ENCODE measurements at regions not wholly inside any gene's neighbourhood (a gene's known extent, or its start where the extent isn't known, plus 50 kb on each side); places are given as distances from the start of the nearest gene placed in this dataset.

DNA sequence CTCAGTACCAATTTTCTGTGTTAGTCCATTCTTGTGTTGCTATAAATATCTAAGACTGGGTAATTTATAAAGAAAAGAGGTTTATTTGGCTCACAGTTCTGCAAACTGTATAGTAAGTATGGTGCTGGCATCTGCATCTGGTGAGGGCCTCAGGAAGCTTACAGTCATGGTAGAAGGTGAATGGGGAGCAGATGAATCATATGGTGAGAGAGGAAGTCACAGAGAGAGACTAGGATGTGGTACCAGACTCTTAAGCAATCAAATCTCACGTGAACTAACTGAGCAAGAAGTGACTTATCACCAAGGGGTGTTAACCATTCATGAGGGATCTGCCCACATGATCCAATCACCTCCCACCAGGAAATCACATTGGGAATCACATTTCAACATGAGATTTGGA, 60.8 kb upstream of the ZBED5 start:
- no peak for TF ChIP-seq POLR2A (IDR thresholded peaks at IDR 0.05)
- TF ChIP-seq, protein P1, sequence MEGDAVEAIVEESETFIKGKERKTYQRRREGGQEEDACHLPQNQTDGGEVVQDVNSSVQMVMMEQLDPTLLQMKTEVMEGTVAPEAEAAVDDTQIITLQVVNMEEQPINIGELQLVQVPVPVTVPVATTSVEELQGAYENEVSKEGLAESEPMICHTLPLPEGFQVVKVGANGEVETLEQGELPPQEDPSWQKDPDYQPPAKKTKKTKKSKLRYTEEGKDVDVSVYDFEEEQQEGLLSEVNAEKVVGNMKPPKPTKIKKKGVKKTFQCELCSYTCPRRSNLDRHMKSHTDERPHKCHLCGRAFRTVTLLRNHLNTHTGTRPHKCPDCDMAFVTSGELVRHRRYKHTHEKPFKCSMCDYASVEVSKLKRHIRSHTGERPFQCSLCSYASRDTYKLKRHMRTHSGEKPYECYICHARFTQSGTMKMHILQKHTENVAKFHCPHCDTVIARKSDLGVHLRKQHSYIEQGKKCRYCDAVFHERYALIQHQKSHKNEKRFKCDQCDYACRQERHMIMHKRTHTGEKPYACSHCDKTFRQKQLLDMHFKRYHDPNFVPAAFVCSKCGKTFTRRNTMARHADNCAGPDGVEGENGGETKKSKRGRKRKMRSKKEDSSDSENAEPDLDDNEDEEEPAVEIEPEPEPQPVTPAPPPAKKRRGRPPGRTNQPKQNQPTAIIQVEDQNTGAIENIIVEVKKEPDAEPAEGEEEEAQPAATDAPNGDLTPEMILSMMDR (IDR thresholded peaks at IDR 0.05): no peak
- WGBS, 2 donors: 63 to 65% methylated on average over 1 of the region's 1 CpG
- no peak for DNase-seq (ENCODE audit: low spot score in 2 of 2)
- no peak overlapping the region for H3K4me3 ChIP-seq (ENCODE audit: low read depth, poor library complexity, severe bottlenecking)
- intact Hi-C loops (cut with DNase I; ENCODE audit: low total_unique reads): no loop called here

DNA sequence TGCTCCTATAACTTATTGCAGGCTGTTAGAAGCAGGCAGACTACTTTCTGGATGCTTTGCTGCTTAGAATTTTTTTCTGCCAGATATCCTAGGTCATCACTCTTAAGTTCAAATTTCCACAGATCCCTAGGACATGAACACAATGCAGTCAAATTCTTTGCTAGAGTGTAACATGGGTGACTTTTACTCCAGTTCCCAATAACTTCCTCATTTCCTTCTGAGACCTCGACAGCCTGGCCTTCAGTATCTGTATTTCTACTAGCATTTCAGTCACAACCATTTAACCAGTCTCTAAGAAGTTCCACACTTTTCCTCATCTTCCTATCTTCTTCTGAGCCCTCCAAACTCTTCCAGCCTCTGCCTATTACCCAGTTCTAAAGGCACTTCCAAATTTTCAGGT, 60.4 kb upstream of the ZBED5 start:
- DNase-seq (ENCODE audit: low spot score in 2 of 2): no peak
- intact Hi-C loops (cut with DNase I; ENCODE audit: low total_unique reads): no loop called here
- TF ChIP-seq, protein P1 (IDR thresholded peaks at IDR 0.05): no peak
- no peak for TF ChIP-seq POLR2A (IDR thresholded peaks at IDR 0.05)
- H3K4me3 ChIP-seq (ENCODE audit: low read depth, poor library complexity, severe bottlenecking): no peak overlapping the region
- 93 to 96% methylated on average over 1 of the region's 1 CpG for WGBS, 2 donors

DNA sequence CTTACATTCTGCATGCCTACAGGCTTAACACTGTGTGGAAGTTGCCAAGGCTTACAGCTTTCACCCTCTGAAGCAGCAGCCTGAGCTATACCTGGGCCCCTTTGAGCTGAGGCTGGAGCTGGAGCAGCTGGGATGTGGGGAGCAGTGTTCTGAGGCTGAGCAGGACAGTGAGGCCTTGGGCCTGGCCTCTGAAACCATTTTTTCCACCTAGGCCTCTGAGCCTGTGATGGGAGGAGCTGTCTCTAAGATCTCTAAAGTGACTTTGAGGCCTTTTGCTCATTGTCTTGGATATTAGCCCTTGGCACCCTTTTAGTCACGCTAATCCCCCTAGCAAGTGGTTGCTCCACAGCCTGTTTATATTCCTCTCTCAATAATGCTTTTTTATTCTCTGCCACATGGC, 59.9 kb upstream of the ZBED5 start:
- intact Hi-C loops (cut with DNase I; ENCODE audit: low total_unique reads): no loop called here
- WGBS, 2 donors: 29 to 98% methylated on average over 1 of the region's 1 CpG
- H3K4me3 ChIP-seq (ENCODE audit: low read depth, poor library complexity, severe bottlenecking): no peak overlapping the region
- no peak for DNase-seq (ENCODE audit: low spot score in 2 of 2)
- TF ChIP-seq POLR2A (IDR thresholded peaks at IDR 0.05): no peak
- TF ChIP-seq, protein P1 (IDR thresholded peaks at IDR 0.05): no peak

DNA sequence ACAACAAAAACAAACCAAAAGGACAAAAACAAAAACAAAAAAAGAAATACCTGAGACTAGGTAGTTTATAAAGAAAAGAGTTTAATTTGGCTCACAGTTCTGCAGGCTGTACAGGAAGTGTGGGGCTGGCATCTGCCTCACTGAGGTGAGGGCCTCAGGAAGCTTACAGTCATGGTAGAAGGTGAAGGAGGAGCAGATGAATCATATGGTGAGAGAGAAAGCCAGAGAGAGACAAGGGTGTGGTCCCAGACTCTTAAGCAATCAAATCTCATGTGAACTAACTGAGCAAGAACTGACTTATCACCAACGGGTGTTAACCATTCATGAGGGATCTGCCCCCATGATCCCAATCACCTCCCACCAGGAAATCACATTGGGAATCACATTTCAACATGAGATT, 58.8 kb upstream of the ZBED5 start:
- intact Hi-C loops (cut with DNase I; ENCODE audit: low total_unique reads): no loop called here
- no peak for DNase-seq (ENCODE audit: low spot score in 2 of 2)
- H3K4me3 ChIP-seq (ENCODE audit: low read depth, poor library complexity, severe bottlenecking): no peak overlapping the region
- 0% methylated on average over 1 of the region's 1 CpG for WGBS, 2 donors
- TF ChIP-seq, protein P1 (IDR thresholded peaks at IDR 0.05): no peak
- no peak for TF ChIP-seq POLR2A (IDR thresholded peaks at IDR 0.05)

DNA sequence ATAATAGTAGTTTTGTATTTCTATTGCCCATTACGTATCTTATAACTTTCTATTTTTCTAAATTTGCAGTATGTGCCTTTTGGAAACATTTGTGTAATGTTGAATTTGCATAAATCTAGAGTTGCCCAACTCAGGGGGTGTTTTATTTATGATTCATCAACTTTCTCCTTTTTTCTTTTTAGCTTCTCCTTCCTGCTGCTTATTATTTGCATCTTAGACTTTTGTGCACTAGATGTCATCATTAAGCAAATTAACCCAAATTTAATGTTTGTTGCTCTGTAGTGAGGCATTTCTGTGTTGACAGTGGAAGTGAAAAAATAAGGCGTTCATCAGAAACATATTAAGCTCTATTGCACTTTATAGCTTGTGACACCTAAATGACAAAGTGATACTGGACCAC, 56.2 kb upstream of the ZBED5 start:
- no peak for DNase-seq (ENCODE audit: low spot score in 2 of 2)
- TF ChIP-seq, protein P1 (IDR thresholded peaks at IDR 0.05): no peak
- no peak for TF ChIP-seq POLR2A (IDR thresholded peaks at IDR 0.05)
- no peak overlapping the region for H3K4me3 ChIP-seq (ENCODE audit: low read depth, poor library complexity, severe bottlenecking)
- WGBS, 2 donors: 68 to 76% methylated on average over 2 of the region's 2 CpGs
- intact Hi-C loops (cut with DNase I; ENCODE audit: low total_unique reads): no loop called here

DNA sequence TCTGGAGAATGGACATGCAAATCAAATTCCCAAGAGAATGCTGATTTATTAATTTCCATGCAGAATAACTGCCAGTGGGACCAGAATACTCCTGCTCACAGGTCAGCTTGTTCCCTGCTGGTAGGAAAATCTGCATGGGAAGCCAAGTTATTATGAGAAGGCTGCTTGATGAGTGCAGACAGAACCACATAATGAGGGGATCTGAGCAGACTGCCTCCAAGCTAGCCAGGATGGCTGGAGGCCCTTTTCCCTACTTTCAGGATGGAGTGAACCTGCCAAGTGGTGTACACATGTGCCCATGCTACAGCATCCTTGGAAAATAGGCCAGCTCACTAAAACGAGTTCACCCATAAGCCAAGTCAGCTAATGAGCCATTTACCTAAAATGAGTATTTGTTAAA, 55.2 kb upstream of the ZBED5 start:
- 24 to 50% methylated on average over 1 of the region's 1 CpG for WGBS, 2 donors
- DNase-seq (ENCODE audit: low spot score in 2 of 2): no peak
- no peak for TF ChIP-seq POLR2A (IDR thresholded peaks at IDR 0.05)
- TF ChIP-seq, protein P1 (IDR thresholded peaks at IDR 0.05): no peak
- intact Hi-C loops (cut with DNase I; ENCODE audit: low total_unique reads): no loop called here
- H3K4me3 ChIP-seq (ENCODE audit: low read depth, poor library complexity, severe bottlenecking): no peak overlapping the region
